PC-9 (cell line): ENCODE measurements at regions not wholly inside any gene's neighbourhood (a gene's known extent, or its start where the extent isn't known, plus 50 kb on each side); places are given as distances from the start of the nearest gene placed in this dataset.

ENCODE experiments used
- EZH2 ChIP-seq: fragments of 200-600 bp; sonication (generic); IDR thresholded peaks from 2 replicates; pipeline ENCODE4 v1.8.0; 2017; ENCODE audit warnings: antibody characterized with exemption, low read depth
- TF ChIP-seq, protein P1 (sequence below): fragments of 200-600 bp; sonication (generic); conservative IDR thresholded peaks from 2 replicates; pipeline ENCODE4 v1.6.1; 2017; ENCODE audit warnings: mixed run types, antibody characterized with exemption, mild to moderate bottlenecking, moderate library complexity

DNA sequence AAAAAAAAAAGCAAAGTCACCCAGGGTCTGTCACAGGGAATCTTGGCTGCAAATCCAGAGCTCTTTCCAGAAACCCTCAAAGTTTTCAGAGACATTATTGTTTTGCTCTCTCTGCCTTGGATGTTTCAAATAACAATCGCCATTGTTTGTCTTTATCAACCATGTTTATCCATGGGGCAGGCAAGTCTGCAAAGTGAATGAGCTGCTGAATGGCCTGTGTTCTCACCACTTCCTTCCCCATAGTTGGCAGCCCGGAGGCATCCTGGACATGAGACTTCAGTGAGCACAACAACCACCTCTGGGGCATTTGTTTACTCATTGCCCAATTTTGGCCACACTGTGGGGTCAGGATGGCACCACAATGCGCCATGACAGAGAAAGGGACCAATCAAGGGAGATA, 53.1 kb upstream of the USP7 start:
- TF ChIP-seq, protein P1, sequence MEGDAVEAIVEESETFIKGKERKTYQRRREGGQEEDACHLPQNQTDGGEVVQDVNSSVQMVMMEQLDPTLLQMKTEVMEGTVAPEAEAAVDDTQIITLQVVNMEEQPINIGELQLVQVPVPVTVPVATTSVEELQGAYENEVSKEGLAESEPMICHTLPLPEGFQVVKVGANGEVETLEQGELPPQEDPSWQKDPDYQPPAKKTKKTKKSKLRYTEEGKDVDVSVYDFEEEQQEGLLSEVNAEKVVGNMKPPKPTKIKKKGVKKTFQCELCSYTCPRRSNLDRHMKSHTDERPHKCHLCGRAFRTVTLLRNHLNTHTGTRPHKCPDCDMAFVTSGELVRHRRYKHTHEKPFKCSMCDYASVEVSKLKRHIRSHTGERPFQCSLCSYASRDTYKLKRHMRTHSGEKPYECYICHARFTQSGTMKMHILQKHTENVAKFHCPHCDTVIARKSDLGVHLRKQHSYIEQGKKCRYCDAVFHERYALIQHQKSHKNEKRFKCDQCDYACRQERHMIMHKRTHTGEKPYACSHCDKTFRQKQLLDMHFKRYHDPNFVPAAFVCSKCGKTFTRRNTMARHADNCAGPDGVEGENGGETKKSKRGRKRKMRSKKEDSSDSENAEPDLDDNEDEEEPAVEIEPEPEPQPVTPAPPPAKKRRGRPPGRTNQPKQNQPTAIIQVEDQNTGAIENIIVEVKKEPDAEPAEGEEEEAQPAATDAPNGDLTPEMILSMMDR = no peak
- TF ChIP-seq EZH2 = no peak
